ENCODE measurements at regions not wholly inside any gene's neighbourhood (a gene's known extent, or its start where the extent isn't known, plus 50 kb on each side); places are given as distances from the start of the nearest gene placed in this dataset.

DNA sequence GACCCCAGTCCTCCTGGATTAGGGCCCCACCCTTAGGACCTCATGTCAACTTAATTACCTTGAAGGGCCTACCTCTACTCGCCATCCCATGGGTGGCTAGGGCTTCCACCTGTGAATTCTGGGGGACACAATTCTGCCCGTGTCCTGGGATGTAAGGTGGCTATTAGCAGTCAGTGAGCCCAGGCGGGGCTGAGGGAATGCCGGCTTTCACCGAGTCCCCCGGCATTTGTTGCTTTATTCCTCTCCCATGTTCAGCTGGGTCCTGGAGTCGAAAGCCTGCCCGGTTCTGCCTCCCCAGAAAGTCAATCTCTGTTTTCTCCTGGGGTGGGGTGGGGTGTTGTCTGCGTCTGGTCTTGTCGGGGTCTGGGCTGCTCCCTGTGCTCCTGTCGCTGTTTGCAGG is 125.6 kb downstream of the GLRX3 start:
- TF ChIP-seq, protein P1, sequence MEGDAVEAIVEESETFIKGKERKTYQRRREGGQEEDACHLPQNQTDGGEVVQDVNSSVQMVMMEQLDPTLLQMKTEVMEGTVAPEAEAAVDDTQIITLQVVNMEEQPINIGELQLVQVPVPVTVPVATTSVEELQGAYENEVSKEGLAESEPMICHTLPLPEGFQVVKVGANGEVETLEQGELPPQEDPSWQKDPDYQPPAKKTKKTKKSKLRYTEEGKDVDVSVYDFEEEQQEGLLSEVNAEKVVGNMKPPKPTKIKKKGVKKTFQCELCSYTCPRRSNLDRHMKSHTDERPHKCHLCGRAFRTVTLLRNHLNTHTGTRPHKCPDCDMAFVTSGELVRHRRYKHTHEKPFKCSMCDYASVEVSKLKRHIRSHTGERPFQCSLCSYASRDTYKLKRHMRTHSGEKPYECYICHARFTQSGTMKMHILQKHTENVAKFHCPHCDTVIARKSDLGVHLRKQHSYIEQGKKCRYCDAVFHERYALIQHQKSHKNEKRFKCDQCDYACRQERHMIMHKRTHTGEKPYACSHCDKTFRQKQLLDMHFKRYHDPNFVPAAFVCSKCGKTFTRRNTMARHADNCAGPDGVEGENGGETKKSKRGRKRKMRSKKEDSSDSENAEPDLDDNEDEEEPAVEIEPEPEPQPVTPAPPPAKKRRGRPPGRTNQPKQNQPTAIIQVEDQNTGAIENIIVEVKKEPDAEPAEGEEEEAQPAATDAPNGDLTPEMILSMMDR (conservative IDR thresholded peaks at IDR 0.05; ENCODE audit: low read depth, low read length): no peak
- TF ChIP-seq POLR2A (IDR thresholded peaks at IDR 0.05; ENCODE audit: low read depth, low read length) (no peak), BHLHE40 (IDR thresholded peaks at IDR 0.05; ENCODE audit: low read depth, low read length) (no peak), CEBPB (IDR thresholded peaks at IDR 0.05; ENCODE audit: low read depth, low read length) (no peak), SMC3 (IDR thresholded peaks at IDR 0.05; ENCODE audit: low read depth, low read length) (no peak), MXI1 (IDR thresholded peaks at IDR 0.05; ENCODE audit: borderline replicate concordance, low read depth, low read length) (no peak), MAZ (IDR thresholded peaks at IDR 0.05; ENCODE audit: borderline replicate concordance, low read depth, low read length) (no peak)
- TF ChIP-seq, protein P2, sequence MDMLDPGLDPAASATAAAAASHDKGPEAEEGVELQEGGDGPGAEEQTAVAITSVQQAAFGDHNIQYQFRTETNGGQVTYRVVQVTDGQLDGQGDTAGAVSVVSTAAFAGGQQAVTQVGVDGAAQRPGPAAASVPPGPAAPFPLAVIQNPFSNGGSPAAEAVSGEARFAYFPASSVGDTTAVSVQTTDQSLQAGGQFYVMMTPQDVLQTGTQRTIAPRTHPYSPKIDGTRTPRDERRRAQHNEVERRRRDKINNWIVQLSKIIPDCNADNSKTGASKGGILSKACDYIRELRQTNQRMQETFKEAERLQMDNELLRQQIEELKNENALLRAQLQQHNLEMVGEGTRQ (IDR thresholded peaks at IDR 0.05; ENCODE audit: low read depth, low read length): no peak
